Mesothelial cell of epicardium (in vitro differentiated cells): ENCODE measurements at regions not wholly inside any gene's neighbourhood (a gene's known extent, or its start where the extent isn't known, plus 50 kb on each side); places are given as distances from the start of the nearest gene placed in this dataset.

Source experiments
- DNase-seq, 2 experiments: peaks; one replicate each; pipeline ENCODE4 v3.0.0; 2021; ENCODE audit warnings: low spot score in 2 of 2; ENCODE audit not compliant: unreplicated experiment in 2 of 2
- H3K27ac Mint-ChIP-seq: 2 replicates; pipeline ENCODE4 v1.8.0; 2021; ENCODE audit warnings: mixed read lengths
- H3K27me3 Mint-ChIP-seq: 2 replicates; pipeline ENCODE4 v1.8.0; 2021; ENCODE audit warnings: low read depth, mixed read lengths
- H3K36me3 Mint-ChIP-seq: 2 replicates; pipeline ENCODE4 v1.8.0; 2021; ENCODE audit warnings: mixed read lengths
- H3K4me1 Mint-ChIP-seq: 2 replicates; pipeline ENCODE4 v1.8.0; 2021; ENCODE audit warnings: mixed read lengths
- H3K4me3 Mint-ChIP-seq: 2 replicates; pipeline ENCODE4 v1.8.0; 2021; ENCODE audit warnings: mild to moderate bottlenecking, moderate library complexity, mixed read lengths
- H3K9me3 Mint-ChIP-seq: 2 replicates; pipeline ENCODE4 v1.8.0; 2021; ENCODE audit warnings: mixed read lengths
- CTCF ChIP-seq: fragments of 200-600 bp; sonication (generic); IDR thresholded peaks from one replicate; pipeline ENCODE4 v1.5.0; 2021; ENCODE audit warnings: antibody characterized with exemption; ENCODE audit not compliant: unreplicated experiment

GRCh38 chr12:75759842-75760572 is 248.6 kb upstream of the KRR1 start:
- Mint-ChIP-seq H3K4me3 (no peak overlapping the region), H3K27ac (no peak overlapping the region), H3K4me1 (peaks cover 27% of the 10 kb centered on the region), H3K9me3 (no peaks in the 10 kb centered on the region), H3K36me3 (no peaks in the 10 kb centered on the region), H3K27me3 (no peaks in the 10 kb centered on the region)
- no peak for TF ChIP-seq CTCF
- no peak for DNase-seq

DNA sequence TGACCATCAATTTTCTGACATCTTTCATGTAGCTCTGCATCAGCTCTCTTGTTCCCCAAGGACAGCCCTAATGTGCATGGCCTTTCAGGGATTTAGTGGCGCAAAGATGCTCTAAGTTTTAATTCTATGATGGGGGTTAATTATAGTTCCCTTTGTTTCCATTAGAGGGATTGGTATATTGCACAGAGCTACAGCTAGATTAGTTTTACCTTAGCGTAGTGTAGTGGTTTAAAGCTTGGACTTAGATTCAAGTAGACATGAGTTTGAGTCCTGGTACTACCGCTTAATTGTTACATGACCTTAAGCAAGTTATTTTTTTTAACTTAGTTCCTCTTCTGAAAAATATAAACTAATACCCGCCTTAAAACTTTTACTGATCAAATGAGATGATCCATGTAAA is 247.8 kb upstream of the KRR1 start:
- Mint-ChIP-seq H3K4me1 (peaks cover 22% of the 10 kb centered on the region), H3K4me3 (no peak overlapping the region), H3K27me3 (no peaks in the 10 kb centered on the region), H3K27ac (no peak overlapping the region), H3K36me3 (no peaks in the 10 kb centered on the region), H3K9me3 (no peaks in the 10 kb centered on the region)
- no peak for DNase-seq
- TF ChIP-seq CTCF = no peak

- H3K27me3 Mint-ChIP-seq = no peaks in the 10 kb centered on the region
- H3K36me3 Mint-ChIP-seq = no peaks in the 10 kb centered on the region
- H3K27ac Mint-ChIP-seq = no peak overlapping the region
- no peak for DNase-seq
- H3K9me3 Mint-ChIP-seq = no peaks in the 10 kb centered on the region
- no peak overlapping the region for H3K4me3 Mint-ChIP-seq
- no peak for TF ChIP-seq CTCF
- H3K4me1 Mint-ChIP-seq = peaks cover 17% of the 10 kb centered on the region
Measured at GRCh38 chr12:75756771-75757170, 245.4 kb upstream of the KRR1 start.

DNA sequence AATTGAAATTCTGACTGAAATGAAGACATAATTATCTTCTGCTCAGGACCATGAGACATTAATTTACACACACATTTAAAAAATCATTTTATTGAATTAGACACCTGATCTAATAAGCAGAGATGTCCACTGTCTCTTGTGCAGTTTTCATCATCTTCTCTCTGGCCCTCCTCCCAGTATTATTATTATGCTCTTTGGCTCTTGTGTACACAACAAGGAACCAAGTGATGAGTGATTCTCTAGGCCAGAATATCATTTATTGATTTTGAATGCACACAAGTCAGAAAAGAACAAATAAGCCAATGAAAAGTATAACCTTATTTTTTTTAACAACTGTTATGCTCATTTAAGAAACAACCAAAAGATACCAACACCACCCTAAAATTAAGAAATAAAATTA is 244.7 kb upstream of the KRR1 start:
- H3K4me1 Mint-ChIP-seq = peaks cover 17% of the 10 kb centered on the region
- DNase-seq = no peak
- H3K4me3 Mint-ChIP-seq = no peak overlapping the region
- no peaks in the 10 kb centered on the region for H3K36me3 Mint-ChIP-seq
- no peaks in the 10 kb centered on the region for H3K27me3 Mint-ChIP-seq
- H3K27ac Mint-ChIP-seq = no peak overlapping the region
- TF ChIP-seq CTCF = no peak
- H3K9me3 Mint-ChIP-seq = no peaks in the 10 kb centered on the region

GRCh38 chr12:75754698-75755097 is 243.3 kb upstream of the KRR1 start:
- Mint-ChIP-seq H3K4me3 (no peak overlapping the region), H3K27ac (no peak overlapping the region), H3K9me3 (peaks cover 3% of the 10 kb centered on the region), H3K4me1 (peaks cover 15% of the 10 kb centered on the region), H3K36me3 (no peaks in the 10 kb centered on the region), H3K27me3 (no peaks in the 10 kb centered on the region)
- DNase-seq = no peak
- TF ChIP-seq CTCF = no peak

- Mint-ChIP-seq H3K27me3 (no peaks in the 10 kb centered on the region), H3K9me3 (peaks cover 6% of the 10 kb centered on the region), H3K27ac (no peak overlapping the region), H3K4me1 (peaks cover 15% of the 10 kb centered on the region), H3K4me3 (no peak overlapping the region), H3K36me3 (no peaks in the 10 kb centered on the region)
- no peak for TF ChIP-seq CTCF
- no peak for DNase-seq
Measured at GRCh38 chr12:75754141-75754540, 242.7 kb upstream of the KRR1 start.
